ENCODE measurements at regions not wholly inside any gene's neighbourhood (a gene's known extent, or its start where the extent isn't known, plus 50 kb on each side); places are given as distances from the start of the nearest gene placed in this dataset.

DNA sequence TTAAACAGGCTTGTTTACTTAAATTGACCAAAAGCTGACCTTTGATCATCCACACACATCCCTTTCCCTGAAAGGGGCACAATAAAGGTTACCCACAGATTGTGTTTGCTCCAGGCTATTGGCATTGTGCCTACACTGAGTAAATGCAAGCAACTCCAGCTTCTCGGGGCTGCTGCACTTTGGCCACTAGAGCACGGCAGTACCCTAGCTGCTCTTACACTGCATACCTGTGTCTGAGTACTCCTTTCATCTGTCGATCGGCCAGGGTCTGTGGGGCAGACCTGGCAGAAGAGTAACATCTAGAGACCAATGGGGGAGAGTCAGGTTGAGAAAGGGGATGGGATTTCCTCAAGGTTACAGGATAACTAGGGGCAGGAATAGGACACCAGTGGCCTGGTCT lies 281.9 kb upstream of the NMUR2 start:
- no peaks in the 10 kb centered on the region for H3K9me3 ChIP-seq (ENCODE audit: control insufficient read depth, insufficient read depth, low read length)
- H3K36me3 ChIP-seq (ENCODE audit: control insufficient read depth, insufficient read depth, low read length) = no peaks in the 10 kb centered on the region
- DNase-seq (ENCODE audit: low read depth, low spot score) = no peak
- no CpG with 5 or more reads among the region's 4 CpGs for WGBS (ENCODE audit: insufficient coverage, insufficient read length)
- 0 out of 2 replicates have a peak, but pooled peaks cover 2% of the 10 kb centered on the region for H3K4me1 ChIP-seq (ENCODE audit: control insufficient read depth, insufficient read depth, low read length)
- H3K27me3 ChIP-seq (ENCODE audit: control insufficient read depth, insufficient read depth, low read length) = no peaks in the 10 kb centered on the region
- H3K4me3 ChIP-seq (ENCODE audit: low read length) = no peak overlapping the region
- no peak overlapping the region for H3K27ac ChIP-seq (ENCODE audit: low read length)

DNA sequence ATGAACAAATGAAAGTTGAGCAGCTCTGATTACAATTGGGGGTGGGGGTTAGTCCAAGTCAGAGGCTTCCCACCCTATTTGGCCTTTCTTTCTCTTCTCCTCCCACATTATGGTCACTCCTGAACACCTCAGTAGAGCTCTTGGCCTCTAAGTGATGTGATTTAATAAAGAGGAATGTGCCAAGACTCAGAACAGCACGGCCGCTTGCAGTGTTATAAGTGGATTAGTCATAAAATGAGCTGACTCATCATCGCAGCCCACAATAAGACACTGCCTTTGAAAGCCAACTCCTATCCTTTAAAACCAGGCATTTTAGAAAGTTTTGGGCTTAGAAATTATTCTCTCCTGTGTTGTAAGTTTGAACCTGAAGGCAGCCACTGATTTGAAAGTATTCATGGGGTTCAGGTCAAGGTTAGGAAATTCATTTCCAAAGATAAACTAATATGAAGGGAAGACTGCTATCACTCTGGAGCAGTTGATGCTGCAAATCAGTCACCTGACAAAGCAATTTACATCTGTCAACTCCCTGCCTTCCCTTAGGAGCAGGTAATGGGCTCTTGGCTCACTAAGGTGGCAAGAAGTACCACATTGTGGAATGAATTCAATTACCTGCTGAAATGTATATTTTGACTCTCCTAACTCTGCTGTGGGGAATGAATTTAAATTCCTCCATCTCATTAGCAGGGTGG lies 283.6 kb upstream of the NMUR2 start:
- Histone ChIP-seq H3K36me3 (ENCODE audit: control insufficient read depth, insufficient read depth, low read length) (no peaks in the 10 kb centered on the region), H3K4me3 (ENCODE audit: low read length) (no peak overlapping the region), H3K27me3 (ENCODE audit: control insufficient read depth, insufficient read depth, low read length) (no peaks in the 10 kb centered on the region), H3K9me3 (ENCODE audit: control insufficient read depth, insufficient read depth, low read length) (no peaks in the 10 kb centered on the region), H3K27ac (ENCODE audit: low read length) (no peak overlapping the region), H3K4me1 (ENCODE audit: control insufficient read depth, insufficient read depth, low read length) (0 out of 2 replicates have a peak, but pooled peaks cover 2% of the 10 kb centered on the region)
- no CpG with 5 or more reads among the region's 3 CpGs for WGBS (ENCODE audit: insufficient coverage, insufficient read length)
- DNase-seq (ENCODE audit: low read depth, low spot score) = no peak

DNA sequence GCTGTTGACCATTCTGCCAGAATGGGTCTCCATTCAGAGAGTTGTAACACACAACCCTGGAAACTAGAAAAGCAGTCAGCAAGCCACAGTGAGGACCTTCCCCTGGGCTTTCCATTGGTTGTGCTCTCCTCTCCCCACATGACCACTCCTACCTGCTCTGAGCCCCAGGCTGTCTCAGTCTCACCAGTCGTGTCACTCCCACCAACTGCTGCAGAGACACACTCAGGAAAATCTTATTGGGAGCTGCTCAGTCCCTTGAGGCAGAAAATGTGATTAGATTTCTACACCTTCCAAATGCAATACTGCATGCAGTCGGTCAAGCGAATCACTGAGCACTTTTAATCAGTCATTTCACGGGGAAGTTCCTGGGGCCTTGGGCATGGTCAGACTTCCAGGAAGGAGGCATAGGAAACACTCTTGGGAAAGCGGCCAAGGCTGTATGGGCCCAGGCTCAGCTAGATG lies 284.2 kb upstream of the NMUR2 start:
- no peaks in the 10 kb centered on the region for H3K9me3 ChIP-seq (ENCODE audit: control insufficient read depth, insufficient read depth, low read length)
- no peak for DNase-seq (ENCODE audit: low read depth, low spot score)
- no CpG with 5 or more reads among the region's 5 CpGs for WGBS (ENCODE audit: insufficient coverage, insufficient read length)
- H3K27me3 ChIP-seq (ENCODE audit: control insufficient read depth, insufficient read depth, low read length) = no peaks in the 10 kb centered on the region
- no peak overlapping the region for H3K27ac ChIP-seq (ENCODE audit: low read length)
- no peak overlapping the region for H3K4me3 ChIP-seq (ENCODE audit: low read length)
- 0 out of 2 replicates have a peak, but pooled peaks cover 2% of the 10 kb centered on the region for H3K4me1 ChIP-seq (ENCODE audit: control insufficient read depth, insufficient read depth, low read length)
- no peaks in the 10 kb centered on the region for H3K36me3 ChIP-seq (ENCODE audit: control insufficient read depth, insufficient read depth, low read length)

DNA sequence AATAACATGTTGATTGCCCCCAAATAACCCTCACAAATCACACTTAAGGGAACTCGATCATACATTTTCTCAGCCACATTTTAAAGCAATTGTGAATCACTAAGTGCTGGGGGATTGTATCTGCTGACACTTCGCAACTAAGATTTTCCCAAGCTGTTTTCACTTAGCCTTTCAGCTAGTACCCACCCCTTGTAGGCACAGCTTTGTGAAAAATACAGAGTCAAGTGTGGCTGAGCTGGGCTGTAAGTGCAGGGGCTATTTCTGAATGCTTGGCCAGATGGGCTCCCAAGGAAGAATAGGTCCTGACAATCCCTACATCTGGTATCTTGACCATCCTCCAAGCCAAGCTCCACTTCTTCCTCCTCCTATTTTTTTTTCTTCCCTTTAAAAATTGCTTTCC lies 289.2 kb upstream of the NMUR2 start:
- 0 out of 2 replicates have a peak, but pooled peaks cover under 1% of the 10 kb centered on the region for H3K4me1 ChIP-seq (ENCODE audit: control insufficient read depth, insufficient read depth, low read length)
- WGBS (ENCODE audit: insufficient coverage, insufficient read length) = no CpG with 5 or more reads among the region's 2 CpGs
- DNase-seq (ENCODE audit: low read depth, low spot score) = no peak
- no peak overlapping the region for H3K4me3 ChIP-seq (ENCODE audit: low read length)
- H3K9me3 ChIP-seq (ENCODE audit: control insufficient read depth, insufficient read depth, low read length) = no peaks in the 10 kb centered on the region
- H3K27ac ChIP-seq (ENCODE audit: low read length) = no peak overlapping the region
- no peaks in the 10 kb centered on the region for H3K27me3 ChIP-seq (ENCODE audit: control insufficient read depth, insufficient read depth, low read length)
- no peaks in the 10 kb centered on the region for H3K36me3 ChIP-seq (ENCODE audit: control insufficient read depth, insufficient read depth, low read length)

DNA sequence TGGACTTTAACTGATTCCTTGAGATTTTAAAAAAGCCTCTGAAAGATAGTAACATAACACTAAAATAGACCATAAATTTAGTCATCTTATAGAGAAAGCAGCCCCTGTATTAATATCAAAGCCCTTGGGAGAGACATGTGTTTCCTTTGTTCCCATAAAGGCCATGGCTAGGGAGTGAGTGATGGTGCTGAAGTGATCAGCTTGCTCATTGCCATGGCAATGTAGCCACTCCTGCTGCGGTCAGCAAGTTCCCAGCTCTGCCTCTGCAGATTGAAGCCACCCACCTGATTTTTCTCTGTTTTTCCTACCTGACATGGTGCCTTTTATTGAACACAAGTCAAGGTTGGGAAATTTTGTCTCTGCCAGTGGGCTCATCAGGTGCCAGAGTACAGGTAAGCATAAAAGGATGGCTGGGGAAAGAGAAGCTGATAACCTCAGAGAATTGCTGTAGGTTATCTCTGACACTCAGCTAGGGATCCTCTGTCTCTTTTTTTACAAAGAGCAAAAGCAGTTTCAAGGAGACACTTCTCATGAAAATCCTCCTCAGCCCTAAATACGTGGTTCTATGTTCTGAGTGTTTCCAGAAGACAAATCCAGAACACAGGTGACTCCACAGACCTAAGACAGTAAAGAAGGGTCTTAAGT lies 296.3 kb upstream of the NMUR2 start:
- H3K27ac ChIP-seq (ENCODE audit: low read length) = no peak overlapping the region
- no peak overlapping the region for H3K4me3 ChIP-seq (ENCODE audit: low read length)
- no peak for DNase-seq (ENCODE audit: low read depth, low spot score)
- H3K4me1 ChIP-seq (ENCODE audit: control insufficient read depth, insufficient read depth, low read length) = no peaks in the 10 kb centered on the region
- no peaks in the 10 kb centered on the region for H3K27me3 ChIP-seq (ENCODE audit: control insufficient read depth, insufficient read depth, low read length)
- H3K9me3 ChIP-seq (ENCODE audit: control insufficient read depth, insufficient read depth, low read length) = no peaks in the 10 kb centered on the region
- no CpG with 5 or more reads among the region's 2 CpGs for WGBS (ENCODE audit: insufficient coverage, insufficient read length)
- no peaks in the 10 kb centered on the region for H3K36me3 ChIP-seq (ENCODE audit: control insufficient read depth, insufficient read depth, low read length)

DNA sequence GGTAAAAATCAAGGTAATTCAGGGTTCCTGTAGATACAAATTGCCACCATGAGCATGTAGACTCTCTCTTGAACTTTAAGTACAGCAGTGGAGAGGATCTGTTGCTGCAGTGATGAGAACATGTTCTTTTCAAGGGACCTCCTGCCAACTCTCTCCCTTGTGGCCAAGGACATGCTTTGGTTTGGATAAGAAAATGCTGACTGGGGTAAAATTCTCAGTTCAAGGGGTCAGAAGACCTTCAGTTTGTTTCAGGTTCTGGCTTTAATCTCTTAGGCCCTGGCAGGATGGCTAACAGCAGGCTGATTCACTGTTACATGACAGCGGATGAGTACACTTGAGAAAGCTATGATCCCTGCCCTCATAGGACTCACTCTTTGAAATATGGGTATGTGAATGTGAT lies 299.2 kb upstream of the NMUR2 start:
- Histone ChIP-seq H3K27me3 (ENCODE audit: control insufficient read depth, insufficient read depth, low read length) (no peaks in the 10 kb centered on the region), H3K4me1 (ENCODE audit: control insufficient read depth, insufficient read depth, low read length) (no peaks in the 10 kb centered on the region)
- WGBS (ENCODE audit: insufficient coverage, insufficient read length) = no CpG with 5 or more reads among the region's 1 CpG

DNA sequence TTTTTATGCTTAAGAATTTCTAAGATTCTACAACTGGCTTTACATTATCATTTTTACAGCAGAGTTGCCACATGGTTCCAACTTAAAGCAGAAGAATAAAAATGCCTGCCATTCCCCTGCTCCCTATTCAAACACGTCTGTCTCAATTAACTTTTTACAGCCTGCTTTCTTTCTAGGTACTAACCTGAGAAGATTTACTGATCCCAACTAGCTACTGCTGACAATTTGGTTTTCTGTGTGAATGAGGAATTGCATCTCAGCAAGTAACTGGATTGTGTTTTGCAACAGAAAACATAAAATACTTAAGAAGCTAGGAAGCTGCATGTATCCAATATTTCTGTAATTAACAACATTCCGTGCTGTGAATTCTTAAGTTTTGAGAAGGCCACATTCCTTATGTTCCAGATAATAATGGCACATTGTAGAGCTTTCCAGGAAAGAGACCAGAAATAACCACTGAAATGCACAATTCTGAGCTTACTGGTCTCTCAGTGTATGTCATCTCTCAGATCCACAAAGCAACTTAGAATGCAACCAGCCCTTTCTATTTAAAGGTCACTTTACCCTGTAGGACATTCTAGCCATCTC lies 306.8 kb upstream of the NMUR2 start:
- no peaks in the 10 kb centered on the region for H3K4me1 ChIP-seq (ENCODE audit: control insufficient read depth, insufficient read depth, low read length)
- no peaks in the 10 kb centered on the region for H3K27me3 ChIP-seq (ENCODE audit: control insufficient read depth, insufficient read depth, low read length)
- DNase-seq (ENCODE audit: low read depth, low spot score) = no peak
- H3K36me3 ChIP-seq (ENCODE audit: control insufficient read depth, insufficient read depth, low read length) = no peaks in the 10 kb centered on the region
- no peak overlapping the region for H3K27ac ChIP-seq (ENCODE audit: low read length)
- no peaks in the 10 kb centered on the region for H3K9me3 ChIP-seq (ENCODE audit: control insufficient read depth, insufficient read depth, low read length)
- no CpG with 5 or more reads among the region's 2 CpGs for WGBS (ENCODE audit: insufficient coverage, insufficient read length)
- no peak overlapping the region for H3K4me3 ChIP-seq (ENCODE audit: low read length)

More for the DNA sequence above, 299.2 kb upstream of the NMUR2 start:
- no peak for DNase-seq (ENCODE audit: low read depth, low spot score)
- H3K9me3 ChIP-seq (ENCODE audit: control insufficient read depth, insufficient read depth, low read length) = no peaks in the 10 kb centered on the region
- no peak overlapping the region for H3K27ac ChIP-seq (ENCODE audit: low read length)
- no peak overlapping the region for H3K4me3 ChIP-seq (ENCODE audit: low read length)
- no peaks in the 10 kb centered on the region for H3K36me3 ChIP-seq (ENCODE audit: control insufficient read depth, insufficient read depth, low read length)

DNA sequence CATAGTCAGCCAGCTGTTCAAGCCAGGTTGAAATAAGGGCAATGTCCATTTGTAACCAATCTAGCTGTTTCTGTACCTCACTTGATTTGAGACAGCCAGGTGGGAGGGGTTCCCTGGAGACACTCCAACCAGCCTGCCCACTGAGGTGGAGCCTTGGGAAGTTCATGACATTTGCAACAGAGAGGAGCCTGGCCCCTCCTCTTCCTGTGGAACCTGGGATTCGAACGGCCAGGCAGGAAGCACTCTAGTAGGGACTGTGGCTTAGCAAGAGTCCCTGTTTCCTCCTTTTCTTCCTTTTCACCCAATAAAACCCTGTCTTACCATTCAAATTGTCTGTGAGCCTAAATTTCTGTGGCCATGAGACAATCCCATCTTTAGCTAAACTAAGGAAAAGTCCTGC lies 312.3 kb upstream of the NMUR2 start:
- no CpG with 5 or more reads among the region's 2 CpGs for WGBS (ENCODE audit: insufficient coverage, insufficient read length)
- H3K27me3 ChIP-seq (ENCODE audit: control insufficient read depth, insufficient read depth, low read length) = no peaks in the 10 kb centered on the region

DNA sequence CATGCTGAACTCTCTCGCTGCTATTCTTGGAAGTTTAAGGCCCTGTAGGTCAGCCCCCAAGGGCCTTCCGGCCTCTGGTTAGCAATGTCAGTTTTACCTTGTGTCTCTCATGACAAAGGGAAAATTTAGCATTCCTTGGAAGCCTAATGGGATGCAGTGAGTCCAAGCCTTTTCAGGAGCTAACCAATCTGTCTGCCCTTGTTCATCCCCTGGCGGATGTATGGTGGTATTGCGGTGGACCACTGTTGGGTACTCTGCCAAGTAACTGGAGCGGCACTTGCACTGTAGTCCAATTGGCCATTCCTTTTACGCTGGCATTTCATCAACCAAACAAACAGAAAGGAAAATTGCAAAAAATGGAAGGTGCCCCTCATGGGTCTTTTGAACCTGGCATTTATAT lies 318.4 kb upstream of the NMUR2 start:
- no peaks in the 10 kb centered on the region for H3K36me3 ChIP-seq (ENCODE audit: control insufficient read depth, insufficient read depth, low read length)
- no peak overlapping the region for H3K27ac ChIP-seq (ENCODE audit: low read length)
- H3K27me3 ChIP-seq (ENCODE audit: control insufficient read depth, insufficient read depth, low read length) = no peaks in the 10 kb centered on the region
- no peak for DNase-seq (ENCODE audit: low read depth, low spot score)
- H3K9me3 ChIP-seq (ENCODE audit: control insufficient read depth, insufficient read depth, low read length) = no peaks in the 10 kb centered on the region
- H3K4me3 ChIP-seq (ENCODE audit: low read length) = no peak overlapping the region
- no CpG with 5 or more reads among the region's 6 CpGs for WGBS (ENCODE audit: insufficient coverage, insufficient read length)
- H3K4me1 ChIP-seq (ENCODE audit: control insufficient read depth, insufficient read depth, low read length) = no peaks in the 10 kb centered on the region

More for the DNA sequence above, 312.3 kb upstream of the NMUR2 start:
- Histone ChIP-seq H3K36me3 (ENCODE audit: control insufficient read depth, insufficient read depth, low read length) (no peaks in the 10 kb centered on the region), H3K4me3 (ENCODE audit: low read length) (no peak overlapping the region), H3K4me1 (ENCODE audit: control insufficient read depth, insufficient read depth, low read length) (no peaks in the 10 kb centered on the region), H3K9me3 (ENCODE audit: control insufficient read depth, insufficient read depth, low read length) (no peaks in the 10 kb centered on the region), H3K27ac (ENCODE audit: low read length) (no peak overlapping the region)
- no peak for DNase-seq (ENCODE audit: low read depth, low spot score)

DNA sequence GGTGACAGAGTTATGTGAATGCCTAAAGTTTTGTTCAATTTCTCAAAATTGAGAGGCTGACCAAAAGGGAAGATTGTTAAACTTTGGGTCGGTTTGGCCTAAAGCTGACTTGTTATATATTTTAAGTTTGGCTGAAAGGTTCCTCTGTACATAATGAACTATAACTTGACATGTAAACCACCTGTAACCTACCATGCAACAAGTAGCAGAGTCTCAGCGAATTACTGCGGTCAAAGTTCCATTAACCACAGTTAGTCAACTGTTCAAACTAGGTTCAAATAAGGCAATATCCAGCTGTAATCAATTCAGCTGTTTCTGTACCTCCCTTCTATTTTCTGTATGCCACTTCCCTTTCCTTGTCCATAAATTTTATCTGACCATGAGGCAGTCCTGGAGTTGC lies 325.1 kb upstream of the NMUR2 start:
- Histone ChIP-seq H3K36me3 (ENCODE audit: control insufficient read depth, insufficient read depth, low read length) (no peaks in the 10 kb centered on the region), H3K27ac (ENCODE audit: low read length) (no peak overlapping the region), H3K4me3 (ENCODE audit: low read length) (no peak overlapping the region), H3K9me3 (ENCODE audit: control insufficient read depth, insufficient read depth, low read length) (no peaks in the 10 kb centered on the region), H3K27me3 (ENCODE audit: control insufficient read depth, insufficient read depth, low read length) (no peaks in the 10 kb centered on the region), H3K4me1 (ENCODE audit: control insufficient read depth, insufficient read depth, low read length) (no peaks in the 10 kb centered on the region)
- no CpG with 5 or more reads among the region's 3 CpGs for WGBS (ENCODE audit: insufficient coverage, insufficient read length)
- DNase-seq (ENCODE audit: low read depth, low spot score) = no peak
